ENCODE measurements at regions not wholly inside any gene's neighbourhood (a gene's known extent, or its start where the extent isn't known, plus 50 kb on each side); places are given as distances from the start of the nearest gene placed in this dataset.

DNA sequence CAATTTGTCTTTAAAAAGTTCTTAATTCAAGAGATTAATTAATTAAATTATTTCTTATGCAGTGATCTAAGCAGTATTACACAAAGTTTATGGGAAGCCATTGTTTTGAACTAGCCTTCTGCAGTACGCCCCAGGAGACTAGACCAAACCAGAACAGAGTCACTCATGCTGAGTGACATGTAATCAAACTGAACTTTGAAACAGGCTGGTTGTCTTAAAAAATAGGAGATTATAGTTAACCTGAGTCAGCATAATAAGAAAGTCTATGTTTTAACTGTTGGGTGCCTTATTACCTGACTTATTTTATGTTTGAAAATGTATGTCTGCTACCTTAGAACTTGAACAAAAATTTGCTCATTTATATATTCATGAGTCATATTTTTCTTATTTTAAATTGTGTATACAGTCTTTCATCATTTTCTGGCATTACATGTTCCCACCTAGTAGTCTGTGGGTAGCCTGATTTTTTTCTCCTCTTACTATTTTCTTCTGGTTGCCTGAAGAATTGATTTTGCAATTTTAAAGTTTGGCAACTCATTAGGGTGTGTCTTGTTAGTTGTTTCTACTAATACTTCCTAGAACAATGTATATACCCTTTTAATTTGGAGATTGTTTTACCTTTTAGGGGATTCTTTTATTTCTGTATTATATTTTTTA, 161.4 kb downstream of the AASDHPPT start:
- TF ChIP-seq, protein P1, sequence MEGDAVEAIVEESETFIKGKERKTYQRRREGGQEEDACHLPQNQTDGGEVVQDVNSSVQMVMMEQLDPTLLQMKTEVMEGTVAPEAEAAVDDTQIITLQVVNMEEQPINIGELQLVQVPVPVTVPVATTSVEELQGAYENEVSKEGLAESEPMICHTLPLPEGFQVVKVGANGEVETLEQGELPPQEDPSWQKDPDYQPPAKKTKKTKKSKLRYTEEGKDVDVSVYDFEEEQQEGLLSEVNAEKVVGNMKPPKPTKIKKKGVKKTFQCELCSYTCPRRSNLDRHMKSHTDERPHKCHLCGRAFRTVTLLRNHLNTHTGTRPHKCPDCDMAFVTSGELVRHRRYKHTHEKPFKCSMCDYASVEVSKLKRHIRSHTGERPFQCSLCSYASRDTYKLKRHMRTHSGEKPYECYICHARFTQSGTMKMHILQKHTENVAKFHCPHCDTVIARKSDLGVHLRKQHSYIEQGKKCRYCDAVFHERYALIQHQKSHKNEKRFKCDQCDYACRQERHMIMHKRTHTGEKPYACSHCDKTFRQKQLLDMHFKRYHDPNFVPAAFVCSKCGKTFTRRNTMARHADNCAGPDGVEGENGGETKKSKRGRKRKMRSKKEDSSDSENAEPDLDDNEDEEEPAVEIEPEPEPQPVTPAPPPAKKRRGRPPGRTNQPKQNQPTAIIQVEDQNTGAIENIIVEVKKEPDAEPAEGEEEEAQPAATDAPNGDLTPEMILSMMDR (IDR thresholded peaks at IDR 0.05; ENCODE audit: extremely low read depth in 1 of 2, insufficient read depth in 1 of 2, low read depth in 1 of 2, low read length in 2 of 2) = no peak
- no peak for TF ChIP-seq EZH2 (IDR thresholded peaks at IDR 0.05; ENCODE audit: borderline replicate concordance, low read depth, low read length, severe bottlenecking)

All from endothelial cell of umbilical vein (primary cell).